Glomerular endothelial cell (primary cell): ENCODE measurements at regions not wholly inside any gene's neighbourhood (a gene's known extent, or its start where the extent isn't known, plus 50 kb on each side); places are given as distances from the start of the nearest gene placed in this dataset.
"Not testable (repeated sequence)": the region's sequence is repeated elsewhere in the genome, so short reads cannot be mapped to it uniquely, and the experiment has no call there.

Experiments used
- DNase-seq: peaks from one replicate; pipeline ENCODE4 v3.0.0-alpha.2; 2011; ENCODE audit warnings: low read depth, low spot score; ENCODE audit errors: extremely low read depth

DNA sequence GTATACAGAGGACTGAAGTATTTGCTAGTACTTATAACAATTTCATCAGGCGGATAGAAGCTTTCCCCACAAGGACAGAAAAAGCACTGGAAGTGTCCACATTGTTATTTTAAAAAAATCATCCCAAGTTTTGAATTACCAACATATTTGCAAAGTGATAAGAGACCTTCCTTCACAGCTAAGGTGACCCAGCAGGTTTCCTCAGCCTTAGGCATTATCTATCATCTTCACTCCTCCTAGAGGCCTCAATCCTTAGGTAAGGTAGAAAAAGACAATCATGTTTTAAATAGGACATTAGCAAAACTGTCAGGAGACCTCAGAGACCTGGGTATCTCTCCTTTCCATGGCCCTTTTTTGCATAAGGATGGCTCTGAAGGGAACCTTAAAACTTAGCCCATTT, 72.5 kb upstream of the CHD6 start:
- DNase-seq: no peak

DNA sequence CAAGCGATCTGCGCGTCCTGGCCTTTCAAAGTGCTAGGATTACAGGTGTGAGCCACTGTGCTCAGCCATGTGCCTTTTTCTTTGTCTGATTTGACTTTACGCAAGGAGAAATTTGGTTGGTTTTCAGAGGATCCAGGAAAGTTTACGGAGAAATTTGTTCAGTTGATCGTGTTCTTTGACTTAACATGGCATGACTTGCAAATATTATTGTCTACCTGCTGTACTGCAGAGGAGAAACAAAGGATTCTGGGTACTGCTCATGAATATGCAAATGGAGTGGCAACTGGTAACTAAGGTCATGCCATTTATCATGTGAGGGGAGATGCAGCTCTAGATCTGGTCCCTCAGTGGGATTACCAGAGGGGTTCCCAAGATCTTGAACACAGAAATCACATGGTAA, 68.8 kb upstream of the CHD6 start:
- no peak for DNase-seq

DNA sequence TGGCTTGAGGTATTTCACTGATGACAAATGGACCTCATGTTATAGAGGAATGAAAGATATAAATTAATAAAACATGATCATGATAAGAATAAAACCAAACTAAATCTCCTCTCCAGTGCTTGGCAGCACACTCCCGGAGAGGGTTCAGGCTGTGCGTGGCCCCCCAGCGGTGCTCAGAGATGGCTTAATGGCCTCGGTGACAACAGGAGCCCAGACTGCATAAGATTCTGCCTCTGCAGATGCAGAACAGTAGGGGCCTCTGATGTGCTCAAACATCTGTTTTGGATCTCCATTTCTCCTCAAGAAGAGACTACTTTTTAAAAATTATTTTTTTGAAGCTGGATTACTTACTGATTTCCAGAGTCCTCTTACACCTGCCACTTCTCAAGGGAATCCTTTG, 67.0 kb upstream of the CHD6 start:
- DNase-seq: not testable (repeated sequence)

DNA sequence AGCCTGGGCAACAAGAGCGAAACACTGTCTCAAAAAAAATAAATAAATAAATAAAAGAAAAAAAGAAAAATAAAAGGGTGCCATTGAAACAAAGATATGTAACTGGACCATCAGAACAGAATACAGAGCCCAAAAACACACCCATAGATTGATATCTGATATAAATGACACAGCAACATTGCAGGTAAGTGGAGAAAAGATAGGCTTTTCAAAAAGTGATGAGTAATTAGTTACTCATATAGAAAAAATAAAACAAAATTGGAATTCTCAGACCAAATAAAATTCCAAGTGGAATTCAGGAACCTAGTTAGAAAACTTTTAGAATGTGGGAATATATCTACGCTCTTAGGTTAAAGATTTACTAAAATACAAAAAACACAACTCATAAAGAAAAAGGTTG, 60.6 kb upstream of the CHD6 start:
- no peak for DNase-seq

DNA sequence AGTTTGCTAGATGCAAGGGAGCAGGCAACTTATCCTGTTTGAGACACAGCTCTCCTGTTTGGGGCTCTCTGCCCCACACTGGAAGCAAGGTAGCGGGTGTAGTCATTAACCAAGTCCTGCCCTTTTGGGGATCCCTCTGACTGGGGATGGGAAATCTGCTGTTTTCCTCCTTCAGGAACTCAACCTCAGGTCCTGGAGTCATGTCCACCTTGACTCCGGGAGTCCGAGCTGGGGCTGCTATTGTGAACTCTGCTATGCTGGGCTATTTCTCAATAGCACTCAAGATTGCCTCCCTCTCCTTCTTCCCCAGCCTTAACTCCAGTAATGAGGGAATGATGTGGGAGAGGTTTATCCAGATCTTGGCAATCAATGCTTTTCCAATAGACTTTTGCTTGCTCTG, 54.1 kb upstream of the CHD6 start:
- DNase-seq: no peak

DNA sequence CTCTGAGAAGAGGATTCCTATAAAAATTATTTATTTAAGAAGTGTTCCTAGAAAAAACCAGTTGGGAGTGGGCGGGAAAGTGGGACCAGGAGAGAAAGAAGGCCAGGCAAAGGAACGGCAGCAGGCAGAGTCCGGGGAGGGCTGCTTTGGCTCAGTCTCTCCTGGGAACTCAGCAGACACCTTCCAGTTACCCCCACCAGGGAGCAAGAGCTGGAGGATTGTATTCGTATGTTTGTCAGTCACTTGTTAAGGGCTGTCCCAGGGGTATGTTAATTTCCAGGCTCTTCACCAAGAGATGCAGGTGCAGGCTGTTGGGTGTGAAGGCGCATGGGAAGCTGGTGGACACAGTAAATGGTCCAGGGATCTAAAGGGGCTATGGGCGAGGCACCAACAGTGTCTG, 53.0 kb upstream of the CHD6 start:
- DNase-seq: no peak

DNA sequence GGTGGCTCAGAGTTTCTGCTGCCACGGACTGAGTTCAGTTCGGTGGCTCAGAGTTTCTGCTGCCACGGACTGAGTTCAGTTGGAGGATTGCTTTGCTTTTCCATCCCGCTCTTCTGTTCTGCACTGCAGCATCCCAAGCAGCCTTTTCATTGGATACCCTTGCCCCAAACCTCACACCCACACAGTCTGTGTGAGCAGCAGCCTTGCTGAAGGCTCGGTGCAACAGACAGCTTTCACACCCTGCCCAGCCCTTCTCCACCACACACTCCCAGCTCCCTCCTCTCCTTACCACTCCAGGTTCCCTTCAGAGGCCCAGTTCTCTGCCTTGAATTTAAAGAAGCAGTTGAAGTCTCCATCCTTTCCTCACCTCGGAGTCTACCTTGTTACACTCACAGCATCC, 52.5 kb upstream of the CHD6 start:
- DNase-seq: no peak

DNA sequence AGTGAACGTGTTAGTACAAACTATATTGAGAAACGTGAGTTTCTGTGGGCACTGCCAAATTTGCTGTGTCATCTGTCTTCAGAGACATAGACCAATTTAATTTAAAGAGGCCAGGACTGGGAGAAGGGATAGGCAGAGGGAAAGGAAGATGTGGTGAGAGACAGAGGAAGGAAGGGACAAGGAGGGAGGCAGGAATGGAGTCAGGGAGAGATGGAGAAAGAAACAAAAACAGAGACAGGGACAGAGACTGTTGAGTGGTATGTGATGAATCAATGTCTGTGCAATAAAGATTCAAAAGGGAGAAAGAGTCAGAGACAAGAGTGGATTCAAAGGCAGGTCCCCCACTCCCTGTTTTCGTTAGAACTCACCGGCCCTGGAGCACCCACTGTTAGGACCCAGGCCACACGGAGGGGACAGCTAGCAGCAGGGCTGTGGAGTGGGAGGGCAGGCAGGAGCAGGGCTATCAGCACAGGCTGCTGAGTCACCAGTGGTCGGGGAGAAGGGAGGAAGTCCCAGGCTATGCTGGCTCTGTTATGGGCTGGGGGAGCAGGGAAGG, 51.6 kb upstream of the CHD6 start:
- DNase-seq: no peak

DNA sequence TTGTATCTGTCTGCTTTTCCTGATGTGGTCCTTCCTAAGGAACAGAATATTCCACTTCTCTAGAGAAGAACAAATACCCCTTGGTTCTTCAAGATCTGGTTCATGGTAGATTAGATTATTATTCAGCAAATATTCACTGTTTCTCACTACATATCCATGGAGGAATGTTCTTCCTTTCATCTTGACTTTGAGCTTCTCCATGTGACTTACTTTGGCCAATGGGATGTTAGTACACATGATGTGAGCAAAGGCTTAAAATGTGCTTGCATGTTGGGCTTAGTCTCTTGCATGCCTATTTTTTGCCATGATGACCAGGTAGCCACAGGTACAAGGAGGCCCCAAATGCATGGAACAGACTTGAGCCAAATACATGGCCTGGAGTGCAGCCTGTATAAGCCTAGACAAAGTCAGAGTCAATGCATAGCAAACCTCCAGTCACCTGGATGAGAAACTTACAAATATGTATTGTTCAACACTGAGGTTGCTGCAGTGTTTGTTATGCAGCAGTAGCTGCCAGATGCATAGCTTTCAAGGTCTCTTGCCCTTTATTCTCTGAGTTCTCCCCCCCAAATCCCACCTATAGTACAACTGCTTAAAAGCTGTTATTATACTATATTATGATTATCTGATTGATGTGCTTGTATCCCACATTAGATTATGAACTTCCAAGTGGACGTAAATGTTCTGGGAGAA, 50.0 kb upstream of the CHD6 start:
- no peak for DNase-seq
